AG10803 (cell line): ENCODE measurements at regions not wholly inside any gene's neighbourhood (a gene's known extent, or its start where the extent isn't known, plus 50 kb on each side); places are given as distances from the start of the nearest gene placed in this dataset.
"Not testable (repeated sequence)": the region's sequence is repeated elsewhere in the genome, so short reads cannot be mapped to it uniquely, and the experiment has no call there.

Experiments used
- DNase-seq: peaks from one replicate; pipeline ENCODE4 v3.0.0; 2010; ENCODE audit warnings: low read depth
- H3K4me3 ChIP-seq: 2 replicates; pipeline ENCODE4 v1.5.1; 2011; ENCODE audit warnings: mild to moderate bottlenecking, low read length, control low read depth
- TF ChIP-seq, protein P1 (sequence below): conservative IDR thresholded peaks from 2 replicates; pipeline ENCODE4 v1.5.1; 2011; ENCODE audit warnings: mild to moderate bottlenecking, low read length, control low read depth, inconsistent platforms

GRCh38 chr10:22135591-22135990 is 82.2 kb downstream of the EBLN1 start:
- no peak for DNase-seq
- TF ChIP-seq, protein P1, sequence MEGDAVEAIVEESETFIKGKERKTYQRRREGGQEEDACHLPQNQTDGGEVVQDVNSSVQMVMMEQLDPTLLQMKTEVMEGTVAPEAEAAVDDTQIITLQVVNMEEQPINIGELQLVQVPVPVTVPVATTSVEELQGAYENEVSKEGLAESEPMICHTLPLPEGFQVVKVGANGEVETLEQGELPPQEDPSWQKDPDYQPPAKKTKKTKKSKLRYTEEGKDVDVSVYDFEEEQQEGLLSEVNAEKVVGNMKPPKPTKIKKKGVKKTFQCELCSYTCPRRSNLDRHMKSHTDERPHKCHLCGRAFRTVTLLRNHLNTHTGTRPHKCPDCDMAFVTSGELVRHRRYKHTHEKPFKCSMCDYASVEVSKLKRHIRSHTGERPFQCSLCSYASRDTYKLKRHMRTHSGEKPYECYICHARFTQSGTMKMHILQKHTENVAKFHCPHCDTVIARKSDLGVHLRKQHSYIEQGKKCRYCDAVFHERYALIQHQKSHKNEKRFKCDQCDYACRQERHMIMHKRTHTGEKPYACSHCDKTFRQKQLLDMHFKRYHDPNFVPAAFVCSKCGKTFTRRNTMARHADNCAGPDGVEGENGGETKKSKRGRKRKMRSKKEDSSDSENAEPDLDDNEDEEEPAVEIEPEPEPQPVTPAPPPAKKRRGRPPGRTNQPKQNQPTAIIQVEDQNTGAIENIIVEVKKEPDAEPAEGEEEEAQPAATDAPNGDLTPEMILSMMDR = no peak
- no peak overlapping the region for H3K4me3 ChIP-seq

DNA sequence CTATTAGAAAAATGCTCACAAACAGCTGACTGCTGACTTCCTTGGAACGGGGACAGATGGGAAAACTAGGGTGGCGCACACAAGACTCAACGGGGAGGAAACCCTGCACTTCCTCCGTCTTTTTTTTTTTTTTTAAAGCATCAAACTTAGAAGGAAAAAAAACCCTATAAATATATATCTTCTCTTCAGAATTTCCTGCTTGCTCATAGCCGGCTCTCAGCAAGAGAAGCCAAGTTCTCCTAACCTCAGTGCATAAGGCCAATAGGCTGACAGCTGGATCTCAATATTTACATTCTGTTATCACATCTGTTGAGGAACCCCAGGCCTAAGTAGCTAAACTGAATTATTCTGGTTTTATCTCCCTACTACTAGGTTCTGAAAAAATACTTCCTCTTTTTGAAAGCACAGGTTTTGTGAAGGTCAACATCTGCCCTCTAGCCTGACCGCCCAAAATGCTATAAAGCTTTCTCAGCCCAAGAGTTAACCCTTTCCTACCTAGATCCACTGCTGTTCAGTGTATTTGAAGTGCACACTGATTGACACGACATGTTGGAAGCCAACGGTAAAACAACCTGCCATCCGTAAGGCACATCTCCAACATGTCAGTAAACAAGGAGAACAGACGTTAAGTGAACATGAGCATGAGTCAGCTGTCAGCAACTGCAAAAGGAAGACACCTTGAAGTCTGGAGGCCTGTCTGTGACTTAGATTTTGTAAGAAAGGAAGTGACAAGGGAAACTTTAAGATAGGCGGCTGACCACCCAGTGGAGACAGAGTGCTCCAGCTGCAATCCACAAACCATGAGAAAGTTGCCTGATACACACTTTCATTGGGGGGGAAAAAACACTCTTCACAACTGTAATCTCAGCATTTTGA is 83.8 kb downstream of the EBLN1 start:
- DNase-seq = no peak
- TF ChIP-seq, protein P1 = no peak
- no peak overlapping the region for H3K4me3 ChIP-seq

DNA sequence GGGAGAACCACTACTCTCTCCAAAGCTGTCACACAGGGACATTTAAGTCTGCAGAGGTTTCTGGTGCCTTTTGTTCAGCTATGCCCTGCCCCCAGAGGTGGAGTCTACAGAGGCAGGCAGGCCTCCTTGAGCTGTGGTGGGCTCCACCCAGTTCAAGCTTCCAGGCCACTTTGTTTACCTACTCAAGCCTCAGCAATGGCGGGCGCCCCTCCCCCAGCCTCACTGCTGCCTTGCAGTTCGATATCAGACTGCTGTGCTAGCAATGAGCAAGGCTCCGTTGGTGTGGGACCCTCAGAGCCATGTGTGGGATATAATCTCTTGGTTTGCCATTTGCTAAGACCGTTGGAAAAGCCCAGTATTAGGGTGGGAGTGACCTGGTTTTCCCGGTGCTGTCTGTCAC is 87.0 kb downstream of the EBLN1 start:
- H3K4me3 ChIP-seq, DNase-seq: not testable (repeated sequence)

- not testable (repeated sequence) for DNase-seq, H3K4me3 ChIP-seq
Measured at GRCh38 chr10:22129612-22130011, 88.2 kb downstream of the EBLN1 start.

GRCh38 chr10:22121181-22121580 is 96.6 kb downstream of the EBLN1 start:
- H3K4me3 ChIP-seq, DNase-seq: not testable (repeated sequence)

GRCh38 chr10:22120072-22120471 is 97.7 kb downstream of the EBLN1 start:
- H3K4me3 ChIP-seq, DNase-seq: not testable (repeated sequence)

DNA sequence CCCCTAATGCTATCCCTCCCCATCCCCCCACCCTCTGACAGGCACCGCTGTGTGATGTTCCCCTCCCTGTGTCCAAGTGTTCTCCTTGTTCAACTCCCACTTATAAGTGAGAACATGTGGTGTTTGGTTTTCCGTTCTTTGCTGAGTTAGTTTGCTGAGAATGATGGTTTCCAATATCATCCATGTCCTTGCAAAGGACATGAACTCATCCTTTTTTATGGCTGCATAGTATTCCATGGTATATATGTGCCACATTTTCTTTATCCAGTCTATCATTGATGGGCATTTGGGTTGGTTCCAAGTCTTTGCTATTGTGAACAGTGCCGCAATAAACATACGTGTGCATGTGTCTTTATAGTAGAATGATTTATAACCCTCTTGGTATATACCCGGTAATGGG is 98.2 kb downstream of the EBLN1 start:
- not testable (repeated sequence) for DNase-seq, H3K4me3 ChIP-seq

GRCh38 chr10:22111705-22112104 is 106.1 kb downstream of the EBLN1 start:
- H3K4me3 ChIP-seq = no peak overlapping the region
- TF ChIP-seq, protein P1 = no peak
- DNase-seq = no peak

- DNase-seq = no peak
- H3K4me3 ChIP-seq = no peak overlapping the region
- TF ChIP-seq, protein P1 = no peak
Measured at GRCh38 chr10:22111260-22111659, 106.6 kb downstream of the EBLN1 start.

DNA sequence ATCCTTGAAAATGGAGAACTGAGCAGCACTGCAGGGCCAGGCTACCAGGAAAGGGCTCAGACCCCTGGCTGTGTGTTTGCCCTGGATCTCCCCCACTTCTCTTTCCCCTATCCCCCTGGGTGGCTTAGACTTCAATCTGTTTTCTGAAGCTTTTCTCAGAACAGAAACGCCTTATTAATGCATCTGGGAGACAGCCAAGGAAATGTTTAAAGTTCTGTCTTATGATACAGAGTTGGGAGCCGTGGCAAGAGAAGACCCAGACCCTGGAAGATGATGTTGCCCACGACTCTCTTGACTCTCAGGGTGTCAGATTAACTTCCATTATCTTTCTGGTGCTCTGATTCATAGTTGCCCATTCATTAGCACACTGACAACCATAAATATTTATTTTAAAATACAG is 107.1 kb downstream of the EBLN1 start:
- DNase-seq = no peak
- no peak overlapping the region for H3K4me3 ChIP-seq
- TF ChIP-seq, protein P1 = no peak
